ENCODE measurements at regions not wholly inside any gene's neighbourhood (a gene's known extent, or its start where the extent isn't known, plus 50 kb on each side); places are given as distances from the start of the nearest gene placed in this dataset.

- H3K4me1 Mint-ChIP-seq = no peaks in the 10 kb centered on the region
- no peak overlapping the region for H3K27ac Mint-ChIP-seq (ENCODE audit: low read depth)
- DNase-seq (ENCODE audit: low spot score in 2 of 2) (no peak), ATAC-seq (replicated peaks; ENCODE audit: extremely low read depth, poor library complexity, severe bottlenecking) (no peak)
- no peaks in the 10 kb centered on the region for H3K36me3 Mint-ChIP-seq (ENCODE audit: insufficient read depth)
- H3K9me3 Mint-ChIP-seq = no peaks in the 10 kb centered on the region
- no peak overlapping the region for H3K4me3 Mint-ChIP-seq
- H3K27me3 Mint-ChIP-seq = peaks cover 10% of the 10 kb centered on the region
These were observed 523.9 kb downstream of the TNS1 start for GRCh38 chr2:217478831-217479455.

DNA sequence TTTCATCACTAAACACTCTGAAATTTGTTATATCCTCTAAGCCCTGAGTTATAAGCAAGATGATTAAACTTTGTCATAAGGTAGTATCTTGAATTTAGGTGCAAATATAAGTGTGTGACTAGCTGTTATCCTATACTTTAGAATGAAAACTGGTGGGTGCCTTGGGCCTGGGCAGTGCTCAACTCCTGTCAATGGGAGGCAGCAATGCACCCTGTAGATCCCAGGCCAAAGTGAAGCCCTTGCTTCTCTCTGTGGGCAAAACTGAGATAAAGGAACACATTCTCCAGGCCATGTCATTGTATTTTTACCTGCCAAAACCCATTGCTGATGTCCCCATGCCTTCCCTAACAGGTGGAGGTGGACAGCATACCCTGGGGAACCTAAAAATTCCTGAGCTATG is 525.2 kb downstream of the TNS1 start:
- H3K4me1 Mint-ChIP-seq = no peaks in the 10 kb centered on the region
- H3K4me3 Mint-ChIP-seq = no peak overlapping the region
- ATAC-seq (replicated peaks; ENCODE audit: extremely low read depth, poor library complexity, severe bottlenecking) (no peak), DNase-seq (ENCODE audit: low spot score in 2 of 2) (no peak)
- no peaks in the 10 kb centered on the region for H3K27me3 Mint-ChIP-seq
- H3K27ac Mint-ChIP-seq (ENCODE audit: low read depth) = no peak overlapping the region
- no peaks in the 10 kb centered on the region for H3K36me3 Mint-ChIP-seq (ENCODE audit: insufficient read depth)
- H3K9me3 Mint-ChIP-seq = no peaks in the 10 kb centered on the region

DNA sequence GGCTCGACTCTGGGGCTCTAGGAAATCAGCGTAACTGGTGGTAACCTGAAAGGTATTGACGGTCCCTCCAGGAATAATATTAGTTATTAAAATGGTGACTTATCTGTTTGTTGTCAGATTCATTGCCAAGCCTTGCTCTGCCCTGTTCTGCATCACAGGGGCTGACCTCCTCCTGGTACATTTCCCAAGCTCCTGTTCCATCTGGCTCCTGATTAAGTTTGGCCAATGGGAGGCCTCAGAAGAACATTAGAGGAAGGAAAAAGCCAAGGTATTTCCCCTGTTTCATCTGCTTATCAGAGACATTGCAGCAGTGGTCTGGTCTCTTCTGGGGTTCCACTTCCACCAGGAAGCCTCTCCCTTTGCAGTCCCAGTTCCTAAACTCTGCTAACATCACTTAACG is 527.0 kb downstream of the TNS1 start:
- no peaks in the 10 kb centered on the region for H3K4me1 Mint-ChIP-seq

GRCh38 chr2:217475101-217475500 is 527.7 kb downstream of the TNS1 start:
- DNase-seq (ENCODE audit: low spot score in 2 of 2) (no peak), ATAC-seq (replicated peaks; ENCODE audit: extremely low read depth, poor library complexity, severe bottlenecking) (no peak)
- H3K4me3 Mint-ChIP-seq = no peak overlapping the region
- no peaks in the 10 kb centered on the region for H3K4me1 Mint-ChIP-seq
- no peaks in the 10 kb centered on the region for H3K27me3 Mint-ChIP-seq
- H3K36me3 Mint-ChIP-seq (ENCODE audit: insufficient read depth) = no peaks in the 10 kb centered on the region
- H3K9me3 Mint-ChIP-seq = no peaks in the 10 kb centered on the region
- no peak overlapping the region for H3K27ac Mint-ChIP-seq (ENCODE audit: low read depth)

More for the DNA sequence above, 527.0 kb downstream of the TNS1 start:
- ATAC-seq (replicated peaks; ENCODE audit: extremely low read depth, poor library complexity, severe bottlenecking) (no peak), DNase-seq (ENCODE audit: low spot score in 2 of 2) (no peak)
- Mint-ChIP-seq H3K27ac (ENCODE audit: low read depth) (no peak overlapping the region), H3K4me3 (no peak overlapping the region), H3K36me3 (ENCODE audit: insufficient read depth) (no peaks in the 10 kb centered on the region), H3K27me3 (no peaks in the 10 kb centered on the region), H3K9me3 (no peaks in the 10 kb centered on the region)

DNA sequence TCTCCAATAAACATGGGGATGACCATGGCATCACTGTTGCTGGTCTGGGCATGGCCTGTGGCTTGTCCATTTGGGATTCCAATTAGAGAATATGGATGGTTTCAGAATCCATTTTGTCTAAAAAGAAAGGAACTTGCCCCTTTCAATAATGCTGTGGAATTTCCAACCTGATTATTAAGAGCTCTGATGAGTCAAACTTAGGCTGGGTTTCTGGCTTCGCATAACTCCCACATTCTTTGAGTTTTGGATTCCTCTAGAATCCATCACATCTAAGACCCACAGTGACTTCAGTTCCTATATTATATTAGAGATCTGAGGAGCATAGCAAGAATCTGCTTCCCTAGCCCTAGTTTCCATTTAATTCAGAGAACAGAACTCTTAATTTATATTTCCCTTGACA is 531.5 kb downstream of the TNS1 start:
- Mint-ChIP-seq H3K4me3 (no peak overlapping the region), H3K4me1 (no peaks in the 10 kb centered on the region), H3K27me3 (no peaks in the 10 kb centered on the region), H3K27ac (ENCODE audit: low read depth) (no peak overlapping the region), H3K36me3 (ENCODE audit: insufficient read depth) (no peaks in the 10 kb centered on the region), H3K9me3 (no peaks in the 10 kb centered on the region)
- DNase-seq (ENCODE audit: low spot score in 2 of 2) = no peak
- ATAC-seq (replicated peaks; ENCODE audit: extremely low read depth, poor library complexity, severe bottlenecking) = no peak

GRCh38 chr2:217469203-217469810 is 533.5 kb downstream of the TNS1 start:
- H3K9me3 Mint-ChIP-seq = no peaks in the 10 kb centered on the region
- H3K27me3 Mint-ChIP-seq = no peaks in the 10 kb centered on the region
- ATAC-seq (replicated peaks; ENCODE audit: extremely low read depth, poor library complexity, severe bottlenecking) (no peak), DNase-seq (ENCODE audit: low spot score in 2 of 2) (no peak)
- no peaks in the 10 kb centered on the region for H3K36me3 Mint-ChIP-seq (ENCODE audit: insufficient read depth)
- H3K4me1 Mint-ChIP-seq = no peaks in the 10 kb centered on the region
- no peak overlapping the region for H3K27ac Mint-ChIP-seq (ENCODE audit: low read depth)
- no peak overlapping the region for H3K4me3 Mint-ChIP-seq

DNA sequence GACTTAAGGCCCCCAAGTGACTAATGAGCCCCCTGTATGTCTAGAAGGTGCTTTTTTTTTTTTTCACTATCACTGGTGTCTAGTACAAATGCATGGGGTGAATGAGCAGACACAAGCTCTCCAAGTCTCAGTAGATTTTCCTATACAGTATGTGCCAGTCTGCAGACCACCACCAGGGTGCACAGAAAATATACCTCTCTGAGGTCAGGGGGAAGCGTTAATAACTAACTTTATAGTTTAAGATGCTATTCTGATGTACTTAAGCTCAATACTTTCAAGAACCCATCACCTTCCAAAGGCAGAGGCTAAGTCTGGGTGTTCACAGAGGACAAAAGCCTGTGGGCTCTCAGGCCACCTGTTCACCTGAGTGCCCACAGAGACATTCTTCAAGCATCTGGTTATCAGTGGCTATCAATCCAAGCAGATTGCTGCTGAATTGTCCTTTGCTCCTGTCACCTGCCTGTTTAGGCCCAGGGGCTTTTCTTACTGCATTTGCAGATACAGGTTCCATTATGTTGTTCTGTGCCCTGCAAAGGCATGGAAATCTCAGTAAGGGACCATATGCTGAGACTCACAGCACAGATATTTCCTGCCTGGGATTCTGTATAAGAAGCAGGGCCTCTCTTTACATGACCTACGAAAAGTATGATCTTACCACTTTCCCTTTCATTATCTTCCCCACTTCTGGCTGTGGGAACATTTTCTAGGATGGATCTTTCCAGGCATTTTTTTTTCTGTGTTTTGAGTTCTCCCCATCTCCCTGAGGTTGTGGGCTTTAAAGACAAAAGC is 534.6 kb downstream of the TNS1 start:
- Mint-ChIP-seq H3K36me3 (ENCODE audit: insufficient read depth) (no peaks in the 10 kb centered on the region), H3K4me1 (no peaks in the 10 kb centered on the region), H3K27ac (ENCODE audit: low read depth) (no peak overlapping the region), H3K9me3 (no peaks in the 10 kb centered on the region), H3K27me3 (no peaks in the 10 kb centered on the region), H3K4me3 (no peak overlapping the region)
- no peak for ATAC-seq (replicated peaks; ENCODE audit: extremely low read depth, poor library complexity, severe bottlenecking)
- no peak for DNase-seq (ENCODE audit: low spot score in 2 of 2)

DNA sequence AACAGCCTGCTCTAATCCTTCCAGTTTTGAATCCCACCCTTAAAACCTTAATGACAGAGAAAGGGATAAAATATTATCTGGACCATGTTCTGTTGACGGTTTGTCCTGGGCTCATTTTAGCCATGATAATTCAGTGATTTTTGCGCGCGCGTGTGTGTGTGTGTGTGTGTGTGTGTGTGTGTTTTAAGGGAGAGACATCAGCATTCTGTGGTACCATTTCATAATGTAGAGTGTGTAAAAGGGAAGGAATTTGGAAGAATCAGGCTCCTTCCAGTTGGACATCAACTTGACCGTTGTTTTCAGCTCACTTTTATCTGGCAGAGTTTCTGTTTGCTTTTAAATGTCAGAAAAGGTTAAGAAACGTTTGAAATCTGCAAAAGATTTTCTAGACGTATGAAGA is 535.5 kb downstream of the TNS1 start:
- Mint-ChIP-seq H3K4me1 (no peaks in the 10 kb centered on the region), H3K9me3 (no peaks in the 10 kb centered on the region), H3K36me3 (ENCODE audit: insufficient read depth) (no peaks in the 10 kb centered on the region), H3K4me3 (no peak overlapping the region), H3K27ac (ENCODE audit: low read depth) (no peak overlapping the region), H3K27me3 (no peaks in the 10 kb centered on the region)
- no peak for DNase-seq (ENCODE audit: low spot score in 2 of 2)
- ATAC-seq (replicated peaks; ENCODE audit: extremely low read depth, poor library complexity, severe bottlenecking) = no peak

DNA sequence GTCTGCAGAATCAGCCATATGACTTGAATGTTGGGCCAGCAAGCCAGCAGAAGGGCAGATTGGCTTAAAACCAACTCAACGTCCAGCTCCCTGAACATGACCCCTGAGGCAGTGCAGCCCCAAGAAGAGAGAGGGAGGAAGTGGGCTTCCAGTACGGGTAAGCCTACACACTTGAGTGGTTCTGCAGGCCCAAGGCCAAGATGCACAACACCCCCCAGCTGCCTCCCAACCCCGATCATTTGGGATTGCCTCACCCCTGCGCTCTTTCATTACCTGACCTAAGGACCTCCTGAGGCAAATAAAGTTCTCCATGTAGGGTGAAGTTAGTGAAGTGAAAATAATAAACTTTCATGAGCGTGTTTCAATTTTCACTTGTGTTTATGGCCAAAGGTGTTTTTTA is 536.0 kb downstream of the TNS1 start:
- H3K4me3 Mint-ChIP-seq = no peak overlapping the region
- H3K27ac Mint-ChIP-seq (ENCODE audit: low read depth) = no peak overlapping the region
- no peaks in the 10 kb centered on the region for H3K36me3 Mint-ChIP-seq (ENCODE audit: insufficient read depth)
- H3K27me3 Mint-ChIP-seq = no peaks in the 10 kb centered on the region
- no peak for ATAC-seq (replicated peaks; ENCODE audit: extremely low read depth, poor library complexity, severe bottlenecking)
- no peaks in the 10 kb centered on the region for H3K4me1 Mint-ChIP-seq
- no peak for DNase-seq (ENCODE audit: low spot score in 2 of 2)
- H3K9me3 Mint-ChIP-seq = no peaks in the 10 kb centered on the region

DNA sequence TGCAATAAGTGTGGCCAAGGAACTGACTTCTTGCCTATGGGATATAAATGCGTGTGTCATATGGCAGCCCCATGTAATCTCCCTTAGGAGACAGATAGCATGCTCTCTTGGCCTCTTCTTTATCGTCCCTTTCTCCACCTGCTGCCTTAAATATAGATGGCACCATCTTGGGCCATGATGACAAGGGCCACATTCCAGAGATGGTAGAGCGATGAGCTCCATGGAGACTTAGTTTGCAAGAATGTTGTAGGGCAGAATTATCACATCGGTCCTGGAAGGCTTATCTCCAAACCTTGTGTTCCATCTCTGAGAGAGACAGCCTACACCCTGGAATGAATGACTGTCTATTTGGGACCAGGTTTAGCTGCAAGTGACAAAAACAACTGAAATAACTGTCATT is 536.7 kb downstream of the TNS1 start:
- H3K36me3 Mint-ChIP-seq (ENCODE audit: insufficient read depth) = no peaks in the 10 kb centered on the region
- H3K4me3 Mint-ChIP-seq = no peak overlapping the region
- no peaks in the 10 kb centered on the region for H3K9me3 Mint-ChIP-seq
- no peaks in the 10 kb centered on the region for H3K4me1 Mint-ChIP-seq
- DNase-seq (ENCODE audit: low spot score in 2 of 2) (no peak), ATAC-seq (replicated peaks; ENCODE audit: extremely low read depth, poor library complexity, severe bottlenecking) (no peak)
- no peak overlapping the region for H3K27ac Mint-ChIP-seq (ENCODE audit: low read depth)
- no peaks in the 10 kb centered on the region for H3K27me3 Mint-ChIP-seq

DNA sequence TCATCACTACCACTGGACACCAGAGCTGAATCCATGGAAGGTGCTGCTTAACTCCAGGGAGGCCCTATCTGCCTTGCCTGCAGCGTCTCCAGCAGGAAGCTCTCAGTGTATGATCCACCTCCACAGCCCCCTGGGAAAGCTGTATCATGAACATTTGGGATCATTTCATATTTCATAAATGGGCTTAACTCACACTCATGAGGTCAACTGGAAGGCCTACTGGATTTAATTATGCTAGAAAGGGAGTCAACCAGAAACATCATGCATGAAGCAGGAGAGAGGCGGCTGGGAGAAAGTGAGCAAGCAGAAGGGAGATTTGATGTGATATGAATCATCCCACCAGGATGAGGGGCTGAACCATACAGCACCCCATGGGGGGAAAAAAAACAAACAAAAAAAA is 537.7 kb downstream of the TNS1 start:
- Mint-ChIP-seq H3K27ac (ENCODE audit: low read depth) (no peak overlapping the region), H3K27me3 (no peaks in the 10 kb centered on the region), H3K4me3 (no peak overlapping the region), H3K9me3 (no peaks in the 10 kb centered on the region), H3K4me1 (no peaks in the 10 kb centered on the region), H3K36me3 (ENCODE audit: insufficient read depth) (no peaks in the 10 kb centered on the region)
- ATAC-seq (replicated peaks; ENCODE audit: extremely low read depth, poor library complexity, severe bottlenecking) (no peak), DNase-seq (ENCODE audit: low spot score in 2 of 2) (no peak)

DNA sequence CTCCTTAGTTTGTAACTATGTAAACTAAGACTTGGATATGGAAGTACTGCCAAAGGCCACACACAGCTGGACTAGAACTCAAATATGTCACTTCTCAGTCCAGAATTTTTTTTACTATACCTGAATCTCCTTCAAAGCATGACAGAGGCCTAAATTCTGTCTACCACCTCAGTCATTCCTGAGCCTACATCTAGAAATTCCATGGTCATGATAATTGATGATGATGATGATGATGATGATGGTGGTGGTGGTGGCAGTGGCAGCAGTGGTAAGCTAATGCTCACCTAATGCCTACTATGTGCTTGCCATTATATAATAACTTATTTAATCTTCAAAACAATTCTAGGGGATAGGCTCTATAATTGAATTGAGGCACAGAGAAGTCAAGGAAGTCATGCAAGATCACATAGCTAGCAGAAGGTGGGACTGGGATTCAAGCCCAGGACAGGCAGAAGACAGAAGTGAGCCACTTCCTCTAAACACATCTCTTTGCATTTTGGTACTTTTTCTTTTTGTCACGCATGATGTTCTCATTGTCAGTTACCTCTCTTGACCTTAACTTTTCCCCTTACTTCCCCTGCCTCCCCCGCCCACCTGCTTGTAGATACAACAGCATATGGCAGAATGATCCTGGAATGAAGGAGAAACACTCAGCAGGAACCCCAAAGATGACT is 539.3 kb downstream of the TNS1 start:
- DNase-seq (ENCODE audit: low spot score in 2 of 2) (no peak), ATAC-seq (replicated peaks; ENCODE audit: extremely low read depth, poor library complexity, severe bottlenecking) (no peak)
- Mint-ChIP-seq H3K9me3 (no peaks in the 10 kb centered on the region), H3K4me3 (no peak overlapping the region), H3K4me1 (no peaks in the 10 kb centered on the region), H3K27me3 (no peaks in the 10 kb centered on the region), H3K27ac (ENCODE audit: low read depth) (no peak overlapping the region), H3K36me3 (ENCODE audit: insufficient read depth) (no peaks in the 10 kb centered on the region)

- H3K9me3 Mint-ChIP-seq = no peaks in the 10 kb centered on the region
- no peaks in the 10 kb centered on the region for H3K27me3 Mint-ChIP-seq
- ATAC-seq (replicated peaks; ENCODE audit: extremely low read depth, poor library complexity, severe bottlenecking) (no peak), DNase-seq (ENCODE audit: low spot score in 2 of 2) (no peak)
- no peaks in the 10 kb centered on the region for H3K36me3 Mint-ChIP-seq (ENCODE audit: insufficient read depth)
- no peak overlapping the region for H3K27ac Mint-ChIP-seq (ENCODE audit: low read depth)
- H3K4me3 Mint-ChIP-seq = no peak overlapping the region
- H3K4me1 Mint-ChIP-seq = no peaks in the 10 kb centered on the region
These were observed 540.7 kb downstream of the TNS1 start for GRCh38 chr2:217462121-217462520.
